Mesendoderm (in vitro differentiated cells): ENCODE measurements at regions not wholly inside any gene's neighbourhood (a gene's known extent, or its start where the extent isn't known, plus 50 kb on each side); places are given as distances from the start of the nearest gene placed in this dataset.
A peak's percentile ranks its signal among the peaks of the same experiment; 100 is the strongest.

ENCODE experiments used
- DNase-seq: peaks from one replicate; pipeline ENCODE4 v3.0.0; 2013
- H2AK5ac ChIP-seq: 2 replicates; pipeline ENCODE4 v1.6.1; 2013; ENCODE audit warnings: low read length, inconsistent platforms
- H2BK120ac ChIP-seq: 2 replicates; pipeline ENCODE4 v1.6.1; 2013; ENCODE audit warnings: low read depth, mild to moderate bottlenecking, low read length, moderate library complexity, mixed read lengths
- H2BK15ac ChIP-seq: replicated peaks from 2 replicates; pipeline ENCODE4 v1.6.1; 2013; ENCODE audit warnings: low read depth, mild to moderate bottlenecking, moderate library complexity
- H2BK5ac ChIP-seq: 2 replicates; pipeline ENCODE4 v1.6.1; 2013; ENCODE audit warnings: low read length, inconsistent platforms
- H3K18ac ChIP-seq: 2 replicates; pipeline ENCODE4 v1.6.1; 2013; ENCODE audit warnings: mild to moderate bottlenecking, low read length, mixed read lengths
- H3K23ac ChIP-seq: one replicate; pipeline ENCODE4 v1.6.1; 2013; ENCODE audit warnings: low read length
- H3K27ac ChIP-seq: 2 replicates; pipeline ENCODE4 v1.5.1; 2013; ENCODE audit warnings: low read depth, mild to moderate bottlenecking, inconsistent platforms, low read length, moderate library complexity
- H3K27me3 ChIP-seq: 2 replicates; pipeline ENCODE4 v1.6.1; 2013; ENCODE audit warnings: low read length, control low read depth, mild to moderate bottlenecking, inconsistent platforms; ENCODE audit not compliant: insufficient read depth, poor library complexity
- H3K36me3 ChIP-seq: 2 replicates; pipeline ENCODE4 v1.6.1; 2013; ENCODE audit warnings: low read length, inconsistent platforms; ENCODE audit not compliant: control insufficient read depth, insufficient read depth
- H3K4ac ChIP-seq: one replicate; pipeline ENCODE4 v1.6.1; 2013; ENCODE audit warnings: low read depth, mild to moderate bottlenecking, low read length, moderate library complexity
- H3K4me1 ChIP-seq: 2 replicates; pipeline ENCODE4 v1.6.1; 2013; ENCODE audit warnings: low read depth, low read length, inconsistent platforms; ENCODE audit not compliant: control insufficient read depth
- H3K4me2 ChIP-seq: 2 replicates; pipeline ENCODE4 v1.6.1; 2013; ENCODE audit warnings: low read length
- H3K4me3 ChIP-seq: 2 replicates; pipeline ENCODE4 v1.5.1; 2013; ENCODE audit warnings: mild to moderate bottlenecking, low read length
- H3K56ac ChIP-seq: one replicate; pipeline ENCODE4 v1.6.1; 2013; ENCODE audit warnings: low read length
- H3K79me1 ChIP-seq: 2 replicates; pipeline ENCODE4 v1.6.1; 2013; ENCODE audit warnings: low read length, inconsistent platforms
- H3K79me2 ChIP-seq: 2 replicates; pipeline ENCODE4 v1.6.1; 2013; ENCODE audit warnings: mild to moderate bottlenecking, low read length; ENCODE audit not compliant: control insufficient read depth, insufficient read depth
- H3K9ac ChIP-seq: 2 replicates; pipeline ENCODE4 v1.6.1; 2013; ENCODE audit warnings: low read length, inconsistent platforms
- H4K5ac ChIP-seq: one replicate; pipeline ENCODE4 v1.6.1; 2013; ENCODE audit warnings: low read length
- H4K8ac ChIP-seq: one replicate; pipeline ENCODE4 v1.6.1; 2013; ENCODE audit warnings: low read depth, mild to moderate bottlenecking, control low read depth, low read length, moderate library complexity
- WGBS: extraction: QIAGEN DNeasy Blood & Tissue Kit; methylation state at CpG from one replicate; pipeline ENCODE4 v1.1.7; 2013; ENCODE audit warnings: low lambda C conversion rate, missing lambda C conversion rate; ENCODE audit not compliant: insufficient coverage; ENCODE audit errors: extremely low coverage; 5-methylcytosine and 5-hydroxymethylcytosine counted together

DNA sequence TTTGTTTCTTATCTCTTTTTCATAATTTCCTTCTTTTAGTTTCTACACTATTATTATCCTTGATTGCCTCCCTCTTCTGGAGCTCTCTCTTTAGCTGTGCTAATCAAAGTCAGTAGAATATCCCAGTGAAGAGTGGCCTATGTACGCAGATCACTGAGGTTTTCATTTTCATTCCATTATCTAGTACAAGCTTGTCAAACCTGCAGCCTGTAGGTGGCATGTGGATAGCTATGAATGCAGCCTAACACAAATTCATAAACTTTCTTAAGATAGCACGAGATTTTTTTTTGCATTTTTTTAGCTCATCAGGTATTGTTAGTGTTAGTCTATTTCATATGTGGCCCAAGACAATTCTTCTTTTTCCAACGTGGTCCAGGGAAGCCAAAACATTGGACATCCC is 825.7 kb upstream of the MAP3K7 start:
- Histone ChIP-seq H4K8ac (no peak overlapping the region), H3K4me3 (no peak overlapping the region), H3K36me3 (no peaks in the 10 kb centered on the region), H3K79me1 (no peaks in the 10 kb centered on the region), H3K23ac (no peak overlapping the region), H4K5ac (no peak overlapping the region), H3K9ac (no peak overlapping the region), H3K27ac (no peak overlapping the region), H2AK5ac (no peak overlapping the region), H3K27me3 (no peaks in the 10 kb centered on the region), H3K79me2 (no peaks in the 10 kb centered on the region), H3K56ac (no peak overlapping the region), H3K4me1 (no peaks in the 10 kb centered on the region), H2BK120ac (no peak overlapping the region), H3K18ac (no peak overlapping the region), H3K4ac (no peak overlapping the region), H3K4me2 (no peak overlapping the region), H2BK15ac (no peak overlapping the region), H2BK5ac (no peak overlapping the region)
- DNase-seq, result no peak
- WGBS, result no CpG with 5 or more reads among the region's 3 CpGs

DNA sequence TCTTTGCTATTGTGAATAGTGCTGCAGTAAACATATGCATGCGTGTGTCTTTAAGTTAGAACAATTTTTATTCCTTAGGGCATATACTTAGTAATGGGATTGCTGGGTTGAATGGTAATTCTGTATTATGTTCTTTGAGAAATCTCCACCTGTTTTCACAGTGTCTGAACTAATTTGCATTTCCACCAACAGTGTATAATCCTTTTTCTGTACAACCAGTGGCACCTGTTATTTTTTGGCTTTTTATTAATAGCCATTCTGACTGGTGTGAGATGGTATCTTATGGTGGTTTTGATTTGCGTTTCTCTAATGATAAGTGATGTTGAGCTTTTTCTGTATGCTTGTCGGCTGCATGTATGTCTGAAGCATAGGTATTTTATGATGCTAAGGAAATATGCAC is 820.8 kb upstream of the MAP3K7 start:
- Histone ChIP-seq H2BK120ac (no peak overlapping the region), H3K79me1 (no peaks in the 10 kb centered on the region), H3K23ac (no peak overlapping the region), H3K9ac (no peak overlapping the region), H2BK5ac (no peak overlapping the region), H3K18ac (no peak overlapping the region), H3K56ac (no peak overlapping the region), H3K4me2 (no peak overlapping the region), H3K4me1 (no peaks in the 10 kb centered on the region), H3K27ac (no peak overlapping the region), H2BK15ac (no peak overlapping the region), H3K36me3 (no peaks in the 10 kb centered on the region), H4K5ac (no peak overlapping the region), H3K4me3 (no peak overlapping the region), H4K8ac (no peak overlapping the region), H2AK5ac (no peak overlapping the region), H3K79me2 (no peaks in the 10 kb centered on the region), H3K4ac (no peak overlapping the region), H3K27me3 (no peaks in the 10 kb centered on the region)
- no peak for DNase-seq
- no CpG with 5 or more reads among the region's 3 CpGs for WGBS

DNA sequence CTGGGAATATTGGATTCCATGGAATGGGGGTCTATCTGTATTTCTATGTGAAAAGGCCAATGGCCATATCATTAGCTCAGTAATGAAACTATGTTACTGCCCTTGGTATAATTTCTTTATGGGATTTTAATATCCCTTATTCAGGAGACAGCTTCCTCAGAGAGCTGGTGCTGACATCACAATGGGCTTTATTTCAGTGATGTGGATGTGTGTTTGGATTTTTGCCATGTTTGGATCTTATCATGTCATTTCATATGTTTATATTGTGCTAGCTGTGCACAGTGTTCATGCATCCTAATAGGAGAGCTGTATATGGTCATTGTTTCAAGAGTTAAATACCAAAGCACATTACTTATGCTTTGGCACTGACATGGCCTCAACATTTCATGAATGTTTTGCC is 806.1 kb upstream of the MAP3K7 start:
- H2BK5ac ChIP-seq, result no peak overlapping the region
- no peak overlapping the region for H2BK120ac ChIP-seq
- H3K23ac ChIP-seq, result no peak overlapping the region
- H3K79me1 ChIP-seq, result no peaks in the 10 kb centered on the region
- H3K27me3 ChIP-seq, result no peaks in the 10 kb centered on the region
- H3K4ac ChIP-seq, result no peak overlapping the region
- no peak overlapping the region for H3K18ac ChIP-seq
- no peak overlapping the region for H2BK15ac ChIP-seq
- H3K4me2 ChIP-seq, result no peak overlapping the region
- H4K8ac ChIP-seq, result no peak overlapping the region
- H3K27ac ChIP-seq, result no peak overlapping the region
- H3K4me3 ChIP-seq, result no peak overlapping the region
- no peaks in the 10 kb centered on the region for H3K36me3 ChIP-seq
- no peak for DNase-seq
- H2AK5ac ChIP-seq, result no peak overlapping the region
- H3K9ac ChIP-seq, result no peak overlapping the region
- H3K79me2 ChIP-seq, result no peaks in the 10 kb centered on the region
- no peaks in the 10 kb centered on the region for H3K4me1 ChIP-seq
- H3K56ac ChIP-seq, result no peak overlapping the region
- no peak overlapping the region for H4K5ac ChIP-seq

DNA sequence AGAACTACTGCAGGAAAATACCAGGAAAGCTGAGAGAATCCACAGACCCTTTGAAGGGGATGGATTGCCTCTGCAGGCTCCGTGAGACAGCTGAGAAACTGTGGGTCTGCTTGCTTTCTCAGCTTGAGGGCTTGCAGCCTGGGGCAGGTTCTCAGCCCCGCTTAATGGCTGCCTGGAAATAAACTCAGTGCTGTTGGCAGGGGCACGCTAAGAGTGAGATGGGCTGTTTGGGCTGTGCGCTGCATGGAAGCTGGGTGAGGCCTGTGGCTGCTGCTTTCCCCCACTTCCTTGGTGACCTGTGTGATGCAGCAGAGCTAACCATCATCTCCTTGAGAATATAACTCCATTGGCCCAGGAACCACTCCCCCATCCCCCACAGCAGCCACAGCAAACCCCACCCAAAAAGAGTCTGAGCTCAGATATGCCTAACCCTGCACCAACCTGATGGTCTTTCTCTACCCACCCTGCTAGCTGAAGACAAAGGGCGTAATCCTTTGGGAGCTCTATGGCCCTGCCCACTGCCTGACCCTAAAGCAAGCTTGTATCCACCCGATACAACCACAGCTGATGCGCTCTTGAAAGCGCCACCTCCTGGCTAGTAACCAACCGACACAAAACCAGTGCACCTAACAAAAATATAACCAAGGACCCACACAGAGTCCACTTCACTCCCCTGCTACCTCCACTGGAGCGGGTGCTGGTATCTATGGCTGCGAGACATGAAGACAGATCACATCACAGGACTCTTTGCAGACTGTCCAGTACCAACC is 800.6 kb upstream of the MAP3K7 start:
- Histone ChIP-seq H3K9ac (no peak overlapping the region), H2BK120ac (no peak overlapping the region), H3K23ac (no peak overlapping the region), H3K27me3 (no peaks in the 10 kb centered on the region), H4K5ac (no peak overlapping the region), H4K8ac (no peak overlapping the region), H3K56ac (no peak overlapping the region), H3K18ac (no peak overlapping the region), H2BK15ac (no peak overlapping the region), H3K4me3 (no peak overlapping the region), H2AK5ac (no peak overlapping the region), H3K79me1 (no peaks in the 10 kb centered on the region), H3K79me2 (no peaks in the 10 kb centered on the region), H3K27ac (no peak overlapping the region), H2BK5ac (no peak overlapping the region), H3K4ac (no peak overlapping the region), H3K36me3 (no peaks in the 10 kb centered on the region), H3K4me2 (no peak overlapping the region), H3K4me1 (no peaks in the 10 kb centered on the region)
- WGBS, result no CpG with 5 or more reads among the region's 11 CpGs
- DNase-seq, result peak; percentile 76

DNA sequence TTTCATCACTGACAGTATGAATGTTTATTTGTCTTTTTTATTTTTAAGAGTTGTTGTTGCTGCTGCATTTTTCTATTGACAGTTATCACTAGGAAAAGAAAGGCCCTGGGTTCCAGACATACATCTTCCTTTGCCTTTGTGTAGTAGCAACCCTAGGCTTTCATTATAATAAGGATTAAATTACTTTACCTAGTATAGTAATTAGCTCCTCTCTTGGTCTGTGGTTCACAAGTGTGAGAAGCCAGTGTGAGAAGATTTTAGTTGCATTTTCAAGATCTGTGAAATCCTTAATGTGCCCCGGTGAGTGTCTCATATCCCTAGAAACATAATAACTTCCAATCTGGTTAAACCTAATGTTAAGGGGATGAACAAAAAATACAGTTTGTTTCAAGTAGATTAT is 799.3 kb upstream of the MAP3K7 start:
- Histone ChIP-seq H2AK5ac (no peak overlapping the region), H3K9ac (no peak overlapping the region), H4K8ac (no peak overlapping the region), H2BK5ac (no peak overlapping the region), H3K4ac (no peak overlapping the region), H3K4me1 (no peaks in the 10 kb centered on the region), H3K79me2 (no peaks in the 10 kb centered on the region), H3K4me2 (no peak overlapping the region), H3K27me3 (no peaks in the 10 kb centered on the region), H3K18ac (no peak overlapping the region), H3K23ac (no peak overlapping the region), H3K4me3 (no peak overlapping the region), H3K27ac (no peak overlapping the region), H2BK120ac (no peak overlapping the region), H3K56ac (no peak overlapping the region), H2BK15ac (no peak overlapping the region), H3K79me1 (no peaks in the 10 kb centered on the region), H4K5ac (no peak overlapping the region), H3K36me3 (no peaks in the 10 kb centered on the region)
- no peak for DNase-seq
- no CpG with 5 or more reads among the region's 1 CpG for WGBS

DNA sequence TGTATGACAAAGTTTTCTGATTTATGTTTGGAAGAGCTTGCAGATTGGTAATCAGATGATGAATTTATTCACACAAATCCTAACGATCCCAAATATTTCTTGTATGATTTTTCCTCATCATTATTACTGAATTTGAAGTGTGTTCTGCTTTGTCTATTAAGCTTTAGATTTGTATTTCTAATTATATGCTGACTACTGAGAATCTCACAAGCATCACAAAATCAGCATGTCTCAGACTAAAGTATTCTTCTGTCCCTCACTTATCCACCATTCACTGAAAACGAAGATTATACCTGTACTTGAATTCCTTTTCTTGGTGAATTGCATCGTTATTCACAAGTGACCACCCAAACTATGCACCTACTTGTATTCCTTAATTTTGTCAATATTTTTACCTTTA is 796.3 kb upstream of the MAP3K7 start:
- H3K27ac ChIP-seq, result no peak overlapping the region
- no CpG with 5 or more reads among the region's 3 CpGs for WGBS
- no peaks in the 10 kb centered on the region for H3K79me1 ChIP-seq
- H3K4me3 ChIP-seq, result no peak overlapping the region
- H3K4me1 ChIP-seq, result no peaks in the 10 kb centered on the region
- H3K4me2 ChIP-seq, result no peak overlapping the region
- H2BK120ac ChIP-seq, result no peak overlapping the region
- no peak overlapping the region for H3K23ac ChIP-seq
- no peak overlapping the region for H3K56ac ChIP-seq
- no peak overlapping the region for H3K9ac ChIP-seq
- no peak overlapping the region for H2AK5ac ChIP-seq
- no peaks in the 10 kb centered on the region for H3K27me3 ChIP-seq
- DNase-seq, result no peak
- H2BK15ac ChIP-seq, result no peak overlapping the region
- H3K4ac ChIP-seq, result no peak overlapping the region
- H4K8ac ChIP-seq, result no peak overlapping the region
- no peaks in the 10 kb centered on the region for H3K36me3 ChIP-seq
- H4K5ac ChIP-seq, result no peak overlapping the region
- no peak overlapping the region for H3K18ac ChIP-seq
- no peaks in the 10 kb centered on the region for H3K79me2 ChIP-seq
- no peak overlapping the region for H2BK5ac ChIP-seq
